HepG2 (cell line): ENCODE measurements at regions not wholly inside any gene's neighbourhood (a gene's known extent, or its start where the extent isn't known, plus 50 kb on each side); places are given as distances from the start of the nearest gene placed in this dataset.
A peak's percentile ranks its signal among the peaks of the same experiment; 100 is the strongest.

ENCODE experiments used
- CHD2 ChIP-seq: IDR thresholded peaks from 2 replicates; pipeline ENCODE4 v1.6.1; 2011; ENCODE audit warnings: low read depth, low read length, improper control_type of control experiment
- EP300 ChIP-seq, 3 experiments: sonication (generic) in 1 of 3; formaldehyde crosslinking in 1 of 3; IDR thresholded peaks; 2 replicates each; pipeline versions ENCODE4 v1.5.1 to v1.6.1; 2011 to 2020; ENCODE audit warnings: low read depth in 2 of 3, low read length in 2 of 3, borderline replicate concordance in 1 of 3, improper control_type of control experiment in 1 of 3, mild to moderate bottlenecking in 1 of 3, missing genetic modification reagents in 1 of 3, moderate library complexity in 1 of 3
- EZH2 ChIP-seq: conservative IDR thresholded peaks from 2 replicates; pipeline ENCODE4 v1.6.1; 2012; ENCODE audit warnings: mild to moderate bottlenecking, low read depth, low read length, moderate library complexity
- FOXP1 ChIP-seq, 2 experiments: fragments of 450-650 bp in 1 of 2; IDR thresholded peaks; 2 replicates each; pipeline ENCODE4 v1.6.1; 2017 to 2018; ENCODE audit warnings: antibody characterized with exemption in 1 of 2
- HDAC6 ChIP-seq: fragments of 200-600 bp; sonication (generic); IDR thresholded peaks from 2 replicates; pipeline ENCODE4 v1.7.0; 2017; ENCODE audit warnings: mild to moderate bottlenecking, antibody characterized with exemption, low read length, low read depth
- JDP2 ChIP-seq: sonication (generic); formaldehyde crosslinking; IDR thresholded peaks from 2 replicates; pipeline ENCODE4 v1.8.1; 2022; ENCODE audit warnings: missing genetic modification reagents, borderline replicate concordance
- KLF6 ChIP-seq: IDR thresholded peaks from 2 replicates; pipeline ENCODE4 v1.8.0; 2016; ENCODE audit warnings: missing biosample characterization, missing genetic modification reagents
- NONO ChIP-seq, 2 experiments: fragments of 450-650 bp in 1 of 2; sonication (generic) in 1 of 2; formaldehyde crosslinking in 1 of 2; IDR thresholded peaks in 1 of 2; conservative IDR thresholded peaks in 1 of 2; 2 replicates each; pipeline versions ENCODE4 v1.6.1 to v1.8.0; 2017 to 2022; ENCODE audit warnings: mild to moderate bottlenecking in 1 of 2, missing genetic modification reagents in 1 of 2, moderate library complexity in 1 of 2
- NR2F2 ChIP-seq: IDR thresholded peaks from 2 replicates; pipeline ENCODE4 v1.6.1; 2012; ENCODE audit warnings: low read depth, inconsistent platforms, borderline replicate concordance
- NR3C1 ChIP-seq: sonication (generic); formaldehyde crosslinking; IDR thresholded peaks from 2 replicates; pipeline ENCODE4 v1.4.0; 2020; ENCODE audit warnings: missing genetic modification reagents
- PAF1 ChIP-seq: IDR thresholded peaks from 2 replicates; pipeline ENCODE4 v1.6.1; 2016; ENCODE audit warnings: missing genetic modification reagents, missing compliant biosample characterization
- PCBP2 ChIP-seq: fragments of 200-400 bp; formaldehyde crosslinking; optimal IDR thresholded peaks from 2 replicates; pipeline ENCODE3; 2018; ENCODE audit warnings: low read length, low read depth; ENCODE audit not compliant: poor library complexity, severe bottlenecking
- PHB2 ChIP-seq: fragments of 450-650 bp; IDR thresholded peaks from 2 replicates; pipeline ENCODE4 v1.6.1; 2018; ENCODE audit not compliant: partially characterized antibody
- SALL1 ChIP-seq: sonication (generic); formaldehyde crosslinking; IDR thresholded peaks from 2 replicates; pipeline ENCODE4 v1.8.0; 2022; ENCODE audit warnings: mild to moderate bottlenecking, missing genetic modification reagents
- SETDB1 ChIP-seq: sonication (generic); formaldehyde crosslinking; IDR thresholded peaks from 2 replicates; pipeline ENCODE4 v1.5.1; 2020; ENCODE audit warnings: missing genetic modification reagents, mild to moderate bottlenecking, borderline replicate concordance
- ZBTB40 ChIP-seq, 2 experiments: fragments of 450-650 bp in 1 of 2; sonication (generic) in 1 of 2; formaldehyde crosslinking in 1 of 2; IDR thresholded peaks; 2 replicates each; pipeline versions ENCODE4 v1.6.1 to v1.8.0; 2016 to 2022; ENCODE audit warnings: antibody characterized with exemption in 1 of 2, mild to moderate bottlenecking in 1 of 2, missing genetic modification reagents in 1 of 2
- ZFP62 ChIP-seq: sonication (generic); formaldehyde crosslinking; IDR thresholded peaks from 2 replicates; pipeline ENCODE4 v1.4.0; 2020; ENCODE audit warnings: missing genetic modification reagents
- ZFYVE20 ChIP-seq: sonication (generic); formaldehyde crosslinking; IDR thresholded peaks from 2 replicates; pipeline ENCODE4 v1.8.0; 2023; ENCODE audit warnings: low read depth, mild to moderate bottlenecking, moderate library complexity, missing genetic modification reagents, borderline replicate concordance
- ZNF207 ChIP-seq: fragments of 450-650 bp; IDR thresholded peaks from 2 replicates; pipeline ENCODE4 v1.6.1; 2016; ENCODE audit warnings: antibody characterized with exemption, borderline replicate concordance
- ZNF264 ChIP-seq: sonication (generic); formaldehyde crosslinking; IDR thresholded peaks from 2 replicates; pipeline ENCODE4 v1.4.0; 2020; ENCODE audit warnings: missing genetic modification reagents
- ZNF740 ChIP-seq: sonication (generic); formaldehyde crosslinking; IDR thresholded peaks from 2 replicates; pipeline ENCODE4 v1.4.0; 2020; ENCODE audit warnings: missing genetic modification reagents

GRCh38 chr1:223046011-223046410, 97.0 kb downstream of the TLR5 start (continued):
- no peak for TF ChIP-seq ZBTB40 (IDR thresholded peaks at IDR 0.05)
- TF ChIP-seq ZBTB40 (CRISPR knock-in tag; IDR thresholded peaks at IDR 0.05), result no peak
- no peak for TF ChIP-seq PAF1 (CRISPR knock-in tag)
- no peak for TF ChIP-seq NONO (IDR thresholded peaks at IDR 0.05)
- no peak for TF ChIP-seq NONO (CRISPR knock-in tag; conservative IDR thresholded peaks at IDR 0.05)
- TF ChIP-seq HDAC6, result no peak
- peak in 1 of 2 experiments; percentile 67; a peak in 2 of 4 replicates for TF ChIP-seq EP300 (IDR thresholded peaks at IDR 0.05; ENCODE audit: low read depth in 2 of 2, low read length in 2 of 2)
- TF ChIP-seq EP300 (CRISPR knock-in tag; IDR thresholded peaks at IDR 0.05; ENCODE audit: borderline replicate concordance), result no peak
- no peak for TF ChIP-seq JDP2
- TF ChIP-seq SALL1 (CRISPR knock-in tag), result peak; percentile 48; the same call in 1 of the 2 replicates
- TF ChIP-seq ZNF264 (CRISPR knock-in tag), result 0 out of 2 replicates have a peak, but pooled peaks have one; percentile 33
- TF ChIP-seq EZH2, result no peak
- TF ChIP-seq ZFP62, result no peak
- TF ChIP-seq PCBP2, result no peak
- no peak for TF ChIP-seq CHD2
- no peak for TF ChIP-seq SETDB1
- no peak for TF ChIP-seq NR3C1
- TF ChIP-seq PHB2, result no peak
- TF ChIP-seq NR2F2, result no peak; the same call in 1 of the 2 replicates
- no peak for TF ChIP-seq FOXP1 (IDR thresholded peaks at IDR 0.05)
- TF ChIP-seq FOXP1 (CRISPR knock-in tag; IDR thresholded peaks at IDR 0.05), result peak; percentile 32; the same call in 1 of the 2 replicates
- no peak for TF ChIP-seq ZNF207
- no peak for TF ChIP-seq ZFYVE20 (CRISPR knock-in tag)
- no peak for TF ChIP-seq ZNF740 (CRISPR knock-in tag)
- no peak for TF ChIP-seq KLF6 (CRISPR knock-in tag)
